Jurkat, Clone E6-1 (cell line): ENCODE measurements at regions not wholly inside any gene's neighbourhood (a gene's known extent, or its start where the extent isn't known, plus 50 kb on each side); places are given as distances from the start of the nearest gene placed in this dataset.

Source experiments
- DNase-seq: peaks from one replicate; pipeline ENCODE4 v3.0.0-alpha.2; 2011; ENCODE audit warnings: low read depth, low spot score
- H3K4me3 ChIP-seq: 2 replicates; pipeline ENCODE4 v1.5.1; 2011; ENCODE audit warnings: mild to moderate bottlenecking, low read length, control low read depth, moderate library complexity

GRCh38 chr7:131119381-131119780 is 208.3 kb upstream of the MKLN1 start:
- no peak for DNase-seq
- H3K4me3 ChIP-seq: no peak overlapping the region

DNA sequence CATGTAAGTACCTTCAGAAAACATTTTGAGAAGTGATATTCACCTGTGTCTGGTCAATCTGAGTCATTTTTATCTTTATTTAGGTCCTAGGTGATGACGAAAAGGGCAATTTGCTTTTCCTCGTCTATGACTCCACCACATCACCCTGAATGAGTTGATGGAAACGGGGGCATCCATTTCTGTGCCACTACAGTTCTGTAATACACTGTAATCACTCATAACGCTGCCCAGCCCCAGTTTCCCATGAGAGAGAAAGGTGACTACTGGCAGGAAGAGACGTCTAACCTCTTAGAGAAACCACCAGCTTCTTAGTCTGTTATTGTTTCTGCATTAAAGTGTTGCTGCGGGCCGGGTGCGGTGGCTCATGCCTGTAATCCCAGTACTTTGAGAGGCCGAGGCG is 205.3 kb upstream of the MKLN1 start:
- no peak overlapping the region for H3K4me3 ChIP-seq

GRCh38 chr7:131124001-131124629 is 203.6 kb upstream of the MKLN1 start:
- H3K4me3 ChIP-seq: no peak overlapping the region
- no peak for DNase-seq

More for the DNA sequence above, 205.3 kb upstream of the MKLN1 start:
- DNase-seq: no peak

DNA sequence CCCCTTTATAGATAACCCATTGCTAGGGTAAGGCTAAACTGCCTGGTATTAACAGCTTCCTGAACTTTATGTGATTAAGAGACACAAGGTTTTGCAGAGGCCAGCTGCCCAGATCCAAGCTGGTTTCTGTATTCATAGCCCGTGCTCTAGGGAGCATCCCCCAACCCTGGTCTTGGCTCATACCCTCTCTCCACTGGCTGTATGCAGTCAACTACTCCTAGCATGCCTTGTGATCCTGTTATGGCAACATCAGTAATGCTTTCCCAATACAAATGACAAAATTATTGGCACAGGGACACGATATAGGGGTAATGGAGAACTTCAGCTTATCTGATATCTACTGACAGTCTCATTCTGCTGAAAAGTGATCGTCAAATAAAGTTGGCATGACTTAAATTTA is 202.8 kb upstream of the MKLN1 start:
- no peak overlapping the region for H3K4me3 ChIP-seq
- DNase-seq: no peak

GRCh38 chr7:131130324-131130723 is 197.4 kb upstream of the MKLN1 start:
- no peak overlapping the region for H3K4me3 ChIP-seq

DNA sequence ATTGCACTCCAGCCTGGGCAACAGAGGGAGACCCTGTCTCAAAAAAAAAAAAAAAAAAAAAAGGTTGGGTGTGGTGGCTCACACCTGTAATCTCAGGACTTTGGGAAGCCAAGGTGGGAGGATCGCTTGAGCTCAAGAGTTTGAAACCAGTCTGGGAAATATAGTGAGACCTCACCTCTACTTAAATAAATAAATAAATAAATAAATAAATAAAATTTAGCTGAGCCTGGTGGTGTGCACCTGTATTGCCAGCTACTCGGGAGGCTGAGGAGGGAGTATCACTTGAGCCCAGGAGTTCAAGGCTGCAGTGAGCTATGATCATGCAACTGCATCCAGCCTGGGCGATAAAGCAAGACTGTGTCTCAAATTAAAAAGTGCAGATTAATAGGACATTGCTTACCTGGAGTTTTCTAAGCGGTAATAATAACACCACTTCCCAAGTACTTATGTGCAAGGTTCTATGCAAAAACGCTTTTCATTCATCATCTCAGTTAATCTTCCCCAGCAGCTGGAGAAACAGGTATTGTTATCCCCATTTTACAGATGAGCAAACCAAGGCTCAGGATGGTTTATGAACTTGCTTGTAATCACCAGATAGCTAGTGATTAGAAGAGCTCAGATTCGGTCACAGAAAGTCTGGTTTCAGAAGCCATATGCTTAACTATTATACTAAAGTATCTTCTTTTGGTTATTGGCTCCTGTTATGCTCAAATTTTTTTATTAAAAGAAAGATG is 196.5 kb upstream of the MKLN1 start:
- no peak overlapping the region for H3K4me3 ChIP-seq
- DNase-seq: no peak

More at GRCh38 chr7:131130324-131130723, 197.4 kb upstream of the MKLN1 start:
- no peak for DNase-seq

DNA sequence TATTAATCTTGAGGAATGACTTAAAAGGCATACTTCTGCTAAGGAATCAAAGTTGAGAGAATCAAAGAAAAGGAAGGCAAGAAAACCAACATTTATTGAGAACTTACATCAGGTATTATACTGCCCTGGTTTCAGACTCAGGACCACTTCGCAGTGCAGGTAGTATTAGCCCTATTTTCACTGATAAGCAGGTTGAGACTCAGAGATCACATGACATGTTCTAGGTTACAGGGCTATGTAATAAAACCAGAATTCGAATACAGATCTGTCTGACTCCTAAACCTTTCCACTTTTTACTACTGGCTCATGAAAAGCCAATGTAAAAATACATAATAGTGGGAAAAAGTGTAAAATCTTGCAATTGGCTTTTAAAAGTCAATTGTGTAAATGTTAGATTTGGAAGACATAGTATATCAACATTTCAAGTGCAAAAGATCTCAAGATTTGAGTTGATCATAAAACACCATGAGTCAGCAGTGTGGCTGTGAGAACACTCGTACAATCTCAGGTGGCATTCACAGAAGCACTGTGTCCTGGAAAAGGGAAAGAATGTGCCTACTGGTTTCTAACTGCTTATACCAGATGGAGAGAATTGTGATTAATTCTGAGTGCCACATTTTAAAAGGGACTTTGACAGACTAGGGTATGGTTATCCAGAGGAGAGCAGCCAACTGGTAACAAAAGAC is 195.8 kb upstream of the MKLN1 start:
- H3K4me3 ChIP-seq: no peak overlapping the region
- DNase-seq: no peak

DNA sequence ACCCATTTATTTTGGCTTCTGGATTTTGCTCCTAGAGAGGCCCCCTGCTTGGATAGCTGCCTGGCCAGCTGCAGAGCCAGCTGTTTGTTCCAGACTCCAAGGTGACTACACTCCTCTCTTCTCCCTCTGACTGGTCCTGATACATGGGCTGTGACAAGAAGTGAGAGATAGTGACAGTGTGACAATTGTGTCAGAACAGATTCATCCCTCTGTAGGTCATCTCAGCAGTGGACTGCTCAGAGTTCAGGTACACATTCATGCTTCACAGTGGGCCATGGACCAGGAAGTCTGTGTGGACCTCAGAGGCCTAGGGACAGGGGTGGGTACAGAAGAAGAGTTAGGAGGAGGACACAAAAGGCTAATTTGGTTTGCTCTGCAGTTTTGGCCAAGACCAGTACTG is 188.2 kb upstream of the MKLN1 start:
- H3K4me3 ChIP-seq: no peak overlapping the region
- DNase-seq: no peak

DNA sequence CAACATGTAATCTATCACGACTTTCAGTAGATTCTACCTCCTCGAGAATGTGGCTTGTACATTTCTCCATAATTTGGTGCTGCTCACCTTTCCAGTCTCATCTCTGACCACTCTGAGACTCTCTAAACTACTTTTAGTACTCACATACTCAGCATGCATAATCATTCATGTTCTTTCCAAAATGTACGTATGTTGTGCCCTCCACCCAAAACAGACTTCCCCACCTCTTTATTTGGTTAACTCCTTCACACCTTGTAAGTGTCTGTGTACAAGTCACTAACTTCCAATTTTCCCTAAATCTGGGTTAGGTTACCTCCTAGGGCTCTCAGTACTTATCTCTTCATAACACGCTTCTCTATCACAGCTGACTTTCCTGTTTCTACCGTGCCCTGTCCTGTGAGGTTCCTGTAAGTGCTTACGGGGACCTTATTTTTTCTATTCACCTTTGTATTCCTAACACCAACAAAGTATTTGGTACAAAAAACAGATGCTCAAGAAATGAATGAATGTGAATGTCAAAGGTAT is 186.2 kb upstream of the MKLN1 start:
- DNase-seq: no peak
- H3K4me3 ChIP-seq: no peak overlapping the region

DNA sequence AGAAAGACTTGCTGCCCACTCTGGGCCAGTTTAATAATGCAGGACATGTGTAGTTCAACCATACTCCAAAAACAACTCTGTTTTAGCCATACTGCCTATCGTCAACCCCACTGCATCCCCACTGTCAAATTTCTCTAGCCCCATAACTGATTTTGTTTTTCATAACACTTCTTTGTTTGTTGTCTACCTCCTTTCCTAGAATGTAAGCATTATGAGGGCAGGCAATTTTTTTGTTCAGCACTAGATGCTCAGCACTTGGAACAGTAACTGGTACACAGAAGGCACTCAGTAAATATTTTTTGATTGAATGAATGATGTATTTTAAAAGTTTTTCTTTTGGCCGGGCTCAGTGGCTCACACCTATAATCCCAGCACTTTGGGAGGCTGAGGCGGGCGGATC is 183.8 kb upstream of the MKLN1 start:
- H3K4me3 ChIP-seq: no peak overlapping the region
- DNase-seq: no peak

- H3K4me3 ChIP-seq: no peak overlapping the region
Measured at GRCh38 chr7:131145026-131145425, 182.7 kb upstream of the MKLN1 start.

GRCh38 chr7:131145770-131146169 is 181.9 kb upstream of the MKLN1 start:
- no peak overlapping the region for H3K4me3 ChIP-seq

More at GRCh38 chr7:131145026-131145425, 182.7 kb upstream of the MKLN1 start:
- DNase-seq: no peak

GRCh38 chr7:131147604-131148003 is 180.1 kb upstream of the MKLN1 start:
- no peak for DNase-seq
- no peak overlapping the region for H3K4me3 ChIP-seq

More at GRCh38 chr7:131145770-131146169, 181.9 kb upstream of the MKLN1 start:
- DNase-seq: no peak

GRCh38 chr7:131148258-131148657 is 179.4 kb upstream of the MKLN1 start:
- no peak for DNase-seq
- H3K4me3 ChIP-seq: no peak overlapping the region

GRCh38 chr7:131148708-131149428 is 178.8 kb upstream of the MKLN1 start:
- DNase-seq: no peak
- H3K4me3 ChIP-seq: no peak overlapping the region

GRCh38 chr7:131149429-131149773 is 178.3 kb upstream of the MKLN1 start:
- H3K4me3 ChIP-seq: no peak overlapping the region
- no peak for DNase-seq

GRCh38 chr7:131149840-131150239 is 177.8 kb upstream of the MKLN1 start:
- DNase-seq: no peak
- no peak overlapping the region for H3K4me3 ChIP-seq

GRCh38 chr7:131151034-131151433 is 176.6 kb upstream of the MKLN1 start:
- DNase-seq: no peak
- no peak overlapping the region for H3K4me3 ChIP-seq

GRCh38 chr7:131152766-131153165 is 174.9 kb upstream of the MKLN1 start:
- H3K4me3 ChIP-seq: no peak overlapping the region
- DNase-seq: no peak

DNA sequence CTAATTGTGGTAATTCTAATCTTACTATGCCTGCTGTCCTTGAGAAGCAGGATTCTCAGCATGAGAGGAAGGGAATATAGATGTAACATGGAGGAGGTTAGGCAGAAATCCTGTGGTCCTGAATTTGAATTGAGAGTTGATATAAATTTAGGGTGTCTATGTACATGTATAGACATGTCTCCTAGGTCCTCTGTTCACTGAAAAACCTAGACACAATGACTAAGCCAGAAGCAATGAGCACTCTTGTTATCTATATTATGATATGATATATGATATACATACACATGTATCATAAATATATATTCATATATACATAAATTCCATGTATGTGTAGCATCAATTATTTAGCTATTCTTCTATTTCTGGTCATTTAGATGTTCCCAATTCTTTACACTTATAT is 173.3 kb upstream of the MKLN1 start:
- H3K4me3 ChIP-seq: no peak overlapping the region
- DNase-seq: no peak
